Endothelial cell (in vitro differentiated cells): ENCODE measurements at regions not wholly inside any gene's neighbourhood (a gene's known extent, or its start where the extent isn't known, plus 50 kb on each side); places are given as distances from the start of the nearest gene placed in this dataset.

ENCODE experiments used
- DNase-seq: peaks from one replicate; pipeline ENCODE4 v3.0.0; 2021; ENCODE audit warnings: low spot score
- H3K27ac Mint-ChIP-seq: one replicate; pipeline ENCODE4 v1.8.0; 2021; ENCODE audit warnings: mixed read lengths, inconsistent platforms; ENCODE audit not compliant: unreplicated experiment
- H3K27me3 Mint-ChIP-seq: one replicate; pipeline ENCODE4 v1.8.0; 2021; ENCODE audit warnings: mild to moderate bottlenecking, moderate library complexity, mixed read lengths, inconsistent platforms; ENCODE audit not compliant: unreplicated experiment
- H3K36me3 Mint-ChIP-seq: one replicate; pipeline ENCODE4 v1.8.0; 2021; ENCODE audit warnings: mild to moderate bottlenecking, low read depth, mixed read lengths, inconsistent platforms; ENCODE audit not compliant: unreplicated experiment
- H3K4me1 Mint-ChIP-seq: one replicate; pipeline ENCODE4 v1.8.0; 2021; ENCODE audit warnings: mild to moderate bottlenecking, mixed read lengths, inconsistent platforms; ENCODE audit not compliant: unreplicated experiment
- H3K4me3 Mint-ChIP-seq: one replicate; pipeline ENCODE4 v1.8.0; 2021; ENCODE audit warnings: mild to moderate bottlenecking, mixed read lengths, inconsistent platforms; ENCODE audit not compliant: unreplicated experiment
- H3K9me3 Mint-ChIP-seq: one replicate; pipeline ENCODE4 v1.8.0; 2021; ENCODE audit warnings: mixed read lengths, inconsistent platforms; ENCODE audit not compliant: unreplicated experiment
- TF ChIP-seq, protein P1 (sequence below): fragments of 200-600 bp; sonication (generic); IDR thresholded peaks from one replicate; pipeline ENCODE4 v1.5.0; 2021; ENCODE audit warnings: antibody characterized with exemption; ENCODE audit not compliant: unreplicated experiment

DNA sequence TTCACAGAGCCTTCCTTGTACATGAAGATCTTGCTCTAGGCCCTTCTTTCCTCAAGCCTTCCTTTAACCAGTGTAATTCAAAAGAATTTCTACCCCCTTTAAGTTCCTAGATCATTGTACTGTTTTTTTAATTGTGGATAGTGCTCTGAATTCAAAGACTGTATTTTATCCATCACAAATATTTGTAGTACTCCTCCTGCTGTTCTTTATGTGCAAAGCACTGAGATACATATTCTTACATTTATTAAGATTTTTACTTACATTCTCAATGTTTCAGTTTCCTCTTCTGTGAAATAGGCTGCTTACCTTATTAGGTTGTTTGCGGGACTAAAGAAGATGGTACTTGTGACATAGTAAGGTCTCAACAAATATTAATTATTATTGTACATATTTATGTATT is 168.8 kb upstream of the PDE4B start:
- H3K4me1 Mint-ChIP-seq = peaks cover 10% of the 10 kb centered on the region
- no peak overlapping the region for H3K4me3 Mint-ChIP-seq
- TF ChIP-seq, protein P1, sequence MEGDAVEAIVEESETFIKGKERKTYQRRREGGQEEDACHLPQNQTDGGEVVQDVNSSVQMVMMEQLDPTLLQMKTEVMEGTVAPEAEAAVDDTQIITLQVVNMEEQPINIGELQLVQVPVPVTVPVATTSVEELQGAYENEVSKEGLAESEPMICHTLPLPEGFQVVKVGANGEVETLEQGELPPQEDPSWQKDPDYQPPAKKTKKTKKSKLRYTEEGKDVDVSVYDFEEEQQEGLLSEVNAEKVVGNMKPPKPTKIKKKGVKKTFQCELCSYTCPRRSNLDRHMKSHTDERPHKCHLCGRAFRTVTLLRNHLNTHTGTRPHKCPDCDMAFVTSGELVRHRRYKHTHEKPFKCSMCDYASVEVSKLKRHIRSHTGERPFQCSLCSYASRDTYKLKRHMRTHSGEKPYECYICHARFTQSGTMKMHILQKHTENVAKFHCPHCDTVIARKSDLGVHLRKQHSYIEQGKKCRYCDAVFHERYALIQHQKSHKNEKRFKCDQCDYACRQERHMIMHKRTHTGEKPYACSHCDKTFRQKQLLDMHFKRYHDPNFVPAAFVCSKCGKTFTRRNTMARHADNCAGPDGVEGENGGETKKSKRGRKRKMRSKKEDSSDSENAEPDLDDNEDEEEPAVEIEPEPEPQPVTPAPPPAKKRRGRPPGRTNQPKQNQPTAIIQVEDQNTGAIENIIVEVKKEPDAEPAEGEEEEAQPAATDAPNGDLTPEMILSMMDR = no peak
- DNase-seq = no peak
- no peaks in the 10 kb centered on the region for H3K9me3 Mint-ChIP-seq
- no peaks in the 10 kb centered on the region for H3K36me3 Mint-ChIP-seq
- no peaks in the 10 kb centered on the region for H3K27me3 Mint-ChIP-seq
- H3K27ac Mint-ChIP-seq = no peak overlapping the region

GRCh38 chr1:65625528-65625927 is 167.2 kb upstream of the PDE4B start:
- Mint-ChIP-seq H3K4me3 (no peak overlapping the region), H3K9me3 (no peaks in the 10 kb centered on the region), H3K36me3 (no peaks in the 10 kb centered on the region), H3K27ac (no peak overlapping the region), H3K27me3 (no peaks in the 10 kb centered on the region), H3K4me1 (peaks cover 15% of the 10 kb centered on the region)
- TF ChIP-seq, protein P1 = no peak
- no peak for DNase-seq

GRCh38 chr1:65626003-65626402 is 166.7 kb upstream of the PDE4B start:
- H3K9me3 Mint-ChIP-seq = no peaks in the 10 kb centered on the region

GRCh38 chr1:65629788-65630187 is 162.9 kb upstream of the PDE4B start:
- Mint-ChIP-seq H3K4me1 (peaks cover 15% of the 10 kb centered on the region), H3K27ac (peak overlapping the region; percentile 28), H3K4me3 (no peak overlapping the region), H3K27me3 (no peaks in the 10 kb centered on the region), H3K9me3 (no peaks in the 10 kb centered on the region), H3K36me3 (no peaks in the 10 kb centered on the region)
- no peak for DNase-seq
- TF ChIP-seq, protein P1 = no peak

More at GRCh38 chr1:65626003-65626402, 166.7 kb upstream of the PDE4B start:
- H3K27me3 Mint-ChIP-seq = no peaks in the 10 kb centered on the region
- H3K27ac Mint-ChIP-seq = no peak overlapping the region
- TF ChIP-seq, protein P1 = no peak
- H3K36me3 Mint-ChIP-seq = no peaks in the 10 kb centered on the region
- DNase-seq = no peak
- peaks cover 20% of the 10 kb centered on the region for H3K4me1 Mint-ChIP-seq
- H3K4me3 Mint-ChIP-seq = no peak overlapping the region

DNA sequence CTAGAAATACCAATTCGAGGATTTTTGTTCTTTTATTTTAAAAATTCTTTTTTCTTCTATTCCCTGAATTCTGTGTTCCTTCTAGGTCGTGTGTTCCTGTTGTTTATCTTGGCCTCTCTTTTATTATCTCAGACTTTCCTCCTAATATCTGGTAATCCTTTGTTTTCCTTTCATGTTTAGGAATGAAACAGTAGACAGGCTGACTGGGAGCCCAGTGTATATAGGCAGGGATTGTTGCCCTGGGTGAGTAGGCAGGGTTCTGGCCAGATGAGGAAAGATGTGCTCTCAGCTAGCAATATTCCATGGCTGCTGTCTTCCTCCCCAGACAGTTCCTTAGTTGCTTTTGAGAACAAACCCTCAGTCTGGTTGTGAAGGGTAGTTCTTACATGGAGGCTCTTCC is 161.8 kb upstream of the PDE4B start:
- H3K4me1 Mint-ChIP-seq = peaks cover 15% of the 10 kb centered on the region
- TF ChIP-seq, protein P1 = no peak
- H3K4me3 Mint-ChIP-seq = no peak overlapping the region
- H3K27me3 Mint-ChIP-seq = no peaks in the 10 kb centered on the region
- H3K36me3 Mint-ChIP-seq = no peaks in the 10 kb centered on the region
- peak overlapping the region; percentile 81 for H3K27ac Mint-ChIP-seq
- DNase-seq = no peak
- H3K9me3 Mint-ChIP-seq = no peaks in the 10 kb centered on the region
